ENCODE measurements at regions not wholly inside any gene's neighbourhood (a gene's known extent, or its start where the extent isn't known, plus 50 kb on each side); places are given as distances from the start of the nearest gene placed in this dataset.
A peak's percentile ranks its signal among the peaks of the same experiment; 100 is the strongest.

DNA sequence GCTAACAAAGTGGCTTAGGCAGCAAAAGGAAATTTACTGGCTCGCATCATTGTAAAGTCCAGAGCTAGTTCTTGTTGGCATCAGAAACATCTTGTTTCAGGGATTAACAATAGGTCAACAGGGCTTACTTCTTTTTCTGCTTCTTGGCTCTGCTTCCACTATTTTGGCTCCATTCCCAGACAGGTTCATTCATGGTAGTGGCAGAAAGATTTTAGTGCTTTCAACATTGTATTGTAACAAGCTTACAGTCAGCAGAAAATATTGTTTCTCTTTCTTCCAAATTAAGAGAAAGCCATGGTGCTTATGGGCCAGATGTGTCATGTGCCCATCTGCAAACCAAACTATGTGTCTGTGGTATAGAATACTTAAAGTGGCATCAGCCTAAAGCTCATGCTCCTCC, 315.6 kb downstream of the RAB38 start:
- H3K4me3 ChIP-seq (ENCODE audit: insufficient read depth in 1 of 2, low read depth in 1 of 2, low read length in 2 of 2), result no peak overlapping the region
- H3K18ac ChIP-seq (ENCODE audit: low read depth in 1 of 2, low read length in 2 of 2), result no peak overlapping the region
- no peak overlapping the region for H3K4ac ChIP-seq (ENCODE audit: low read depth in 1 of 2, low read length in 2 of 2)
- H2BK15ac ChIP-seq (ENCODE audit: low read depth, poor library complexity, severe bottlenecking), result no peak overlapping the region
- no peak overlapping the region for H3K23ac ChIP-seq (ENCODE audit: low read length in 2 of 2)
- no peaks in the 10 kb centered on the region for H3K27me3 ChIP-seq (ENCODE audit: control insufficient read depth in 1 of 2, insufficient read depth in 1 of 2, low read length in 2 of 2)
- H3K4me1 ChIP-seq (ENCODE audit: control insufficient read depth, insufficient read depth, low read depth, low read length), result no peaks in the 10 kb centered on the region
- no peaks in the 10 kb centered on the region for H3K9me3 ChIP-seq (ENCODE audit: control insufficient read depth, low read length)
- no peak overlapping the region for H2BK5ac ChIP-seq (ENCODE audit: low read depth, low read length, poor library complexity, severe bottlenecking)
- H3K27ac ChIP-seq (ENCODE audit: low read length, poor library complexity, severe bottlenecking), result no peak overlapping the region
- H3K4me2 ChIP-seq (ENCODE audit: low read length, poor library complexity, severe bottlenecking), result no peak overlapping the region
- H3K9ac ChIP-seq (ENCODE audit: low read length), result no peak overlapping the region
- H4K8ac ChIP-seq (ENCODE audit: low read length), result no peak overlapping the region
- no peak for DNase-seq
- 100% methylated on average over 1 of the region's 1 CpG for WGBS
- no peak overlapping the region for H2BK12ac ChIP-seq (ENCODE audit: low read length in 2 of 2)
- H3K36me3 ChIP-seq (ENCODE audit: control insufficient read depth in 1 of 2, insufficient read depth in 2 of 2, low read depth in 1 of 2, low read length in 2 of 2), result no peaks in the 10 kb centered on the region
- no peak overlapping the region for H2AFZ ChIP-seq (ENCODE audit: low read depth, low read length)
- H2BK120ac ChIP-seq (ENCODE audit: low read depth, low read length), result no peak overlapping the region
- H4K91ac ChIP-seq (ENCODE audit: low read length), result no peak overlapping the region
- no peak overlapping the region for H3K14ac ChIP-seq (ENCODE audit: low read length in 2 of 2)
- no peaks in the 10 kb centered on the region for H3K79me1 ChIP-seq (replicated peaks; ENCODE audit: low read length, poor library complexity, severe bottlenecking)
- no peak overlapping the region for H2AK5ac ChIP-seq (ENCODE audit: low read length, severe bottlenecking)

- Histone ChIP-seq H3K79me1 (replicated peaks; ENCODE audit: low read length, poor library complexity, severe bottlenecking) (no peaks in the 10 kb centered on the region), H3K9ac (ENCODE audit: low read length) (no peak overlapping the region), H3K36me3 (ENCODE audit: control insufficient read depth in 1 of 2, insufficient read depth in 2 of 2, low read depth in 1 of 2, low read length in 2 of 2) (no peaks in the 10 kb centered on the region), H4K91ac (ENCODE audit: low read length) (no peak overlapping the region), H3K4ac (ENCODE audit: low read depth in 1 of 2, low read length in 2 of 2) (no peak overlapping the region), H2AK5ac (ENCODE audit: low read length, severe bottlenecking) (no peak overlapping the region), H2BK120ac (ENCODE audit: low read depth, low read length) (no peak overlapping the region), H3K4me3 (ENCODE audit: insufficient read depth in 1 of 2, low read depth in 1 of 2, low read length in 2 of 2) (no peak overlapping the region), H3K9me3 (ENCODE audit: control insufficient read depth, low read length) (no peaks in the 10 kb centered on the region), H3K27me3 (ENCODE audit: control insufficient read depth in 1 of 2, insufficient read depth in 1 of 2, low read length in 2 of 2) (no peaks in the 10 kb centered on the region), H3K23ac (ENCODE audit: low read length in 2 of 2) (no peak overlapping the region), H4K8ac (ENCODE audit: low read length) (no peak overlapping the region), H3K14ac (ENCODE audit: low read length in 2 of 2) (no peak overlapping the region), H3K27ac (ENCODE audit: low read length, poor library complexity, severe bottlenecking) (no peak overlapping the region), H2AFZ (ENCODE audit: low read depth, low read length) (no peak overlapping the region), H3K18ac (ENCODE audit: low read depth in 1 of 2, low read length in 2 of 2) (no peak overlapping the region), H3K4me1 (ENCODE audit: control insufficient read depth, insufficient read depth, low read depth, low read length) (no peaks in the 10 kb centered on the region), H2BK5ac (ENCODE audit: low read depth, low read length, poor library complexity, severe bottlenecking) (no peak overlapping the region), H2BK12ac (ENCODE audit: low read length in 2 of 2) (no peak overlapping the region), H3K4me2 (ENCODE audit: low read length, poor library complexity, severe bottlenecking) (no peak overlapping the region), H2BK15ac (ENCODE audit: low read depth, poor library complexity, severe bottlenecking) (no peak overlapping the region)
- no peak for DNase-seq
- 90% methylated on average over 1 of the region's 1 CpG for WGBS
These were observed 323.4 kb downstream of the RAB38 start for GRCh38 chr11:87851827-87852226.

GRCh38 chr11:87851234-87851633, 324.0 kb downstream of the RAB38 start:
- no CpG with 5 or more reads among the region's 2 CpGs for WGBS

DNA sequence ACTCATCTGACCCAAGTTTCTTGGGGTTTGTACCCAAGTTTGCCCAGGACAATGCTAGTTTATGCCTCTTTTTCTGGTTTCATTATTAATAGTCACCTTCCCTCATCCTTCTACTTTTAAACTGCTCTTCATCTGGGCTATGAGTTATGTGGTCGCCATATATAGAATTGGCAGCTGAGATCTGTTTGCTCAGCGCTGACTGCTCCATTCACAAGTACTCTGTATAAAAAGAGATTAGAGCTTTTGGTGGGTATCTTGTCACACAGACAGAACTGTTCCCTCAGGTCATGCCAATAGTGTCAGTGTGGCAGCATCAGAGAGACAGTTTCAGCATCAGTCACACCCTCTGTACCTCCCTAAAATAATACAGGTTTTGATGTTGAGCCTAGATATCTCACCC, 326.0 kb downstream of the RAB38 start:
- no peak overlapping the region for H2BK15ac ChIP-seq (ENCODE audit: low read depth, poor library complexity, severe bottlenecking)

More at GRCh38 chr11:87851234-87851633, 324.0 kb downstream of the RAB38 start:
- H3K9ac ChIP-seq (ENCODE audit: low read length), result no peak overlapping the region
- no peak overlapping the region for H2BK120ac ChIP-seq (ENCODE audit: low read depth, low read length)
- H3K23ac ChIP-seq (ENCODE audit: low read length in 2 of 2), result no peak overlapping the region
- no peak overlapping the region for H3K18ac ChIP-seq (ENCODE audit: low read depth in 1 of 2, low read length in 2 of 2)
- H3K79me1 ChIP-seq (replicated peaks; ENCODE audit: low read length, poor library complexity, severe bottlenecking), result no peaks in the 10 kb centered on the region
- no peaks in the 10 kb centered on the region for H3K9me3 ChIP-seq (ENCODE audit: control insufficient read depth, low read length)
- H3K27me3 ChIP-seq (ENCODE audit: control insufficient read depth in 1 of 2, insufficient read depth in 1 of 2, low read length in 2 of 2), result no peaks in the 10 kb centered on the region
- no peak overlapping the region for H2BK15ac ChIP-seq (ENCODE audit: low read depth, poor library complexity, severe bottlenecking)
- H3K4me2 ChIP-seq (ENCODE audit: low read length, poor library complexity, severe bottlenecking), result no peak overlapping the region
- H3K27ac ChIP-seq (ENCODE audit: low read length, poor library complexity, severe bottlenecking), result no peak overlapping the region
- no peak overlapping the region for H3K4ac ChIP-seq (ENCODE audit: low read depth in 1 of 2, low read length in 2 of 2)
- no peak overlapping the region for H2AK5ac ChIP-seq (ENCODE audit: low read length, severe bottlenecking)
- no peak overlapping the region for H2AFZ ChIP-seq (ENCODE audit: low read depth, low read length)
- H4K91ac ChIP-seq (ENCODE audit: low read length), result no peak overlapping the region
- no peak overlapping the region for H2BK5ac ChIP-seq (ENCODE audit: low read depth, low read length, poor library complexity, severe bottlenecking)
- H3K14ac ChIP-seq (ENCODE audit: low read length in 2 of 2), result no peak overlapping the region
- no peaks in the 10 kb centered on the region for H3K4me1 ChIP-seq (ENCODE audit: control insufficient read depth, insufficient read depth, low read depth, low read length)
- DNase-seq, result peak; percentile 76
- no peak overlapping the region for H4K8ac ChIP-seq (ENCODE audit: low read length)
- H3K4me3 ChIP-seq (ENCODE audit: insufficient read depth in 1 of 2, low read depth in 1 of 2, low read length in 2 of 2), result no peak overlapping the region
- H2BK12ac ChIP-seq (ENCODE audit: low read length in 2 of 2), result no peak overlapping the region
- no peaks in the 10 kb centered on the region for H3K36me3 ChIP-seq (ENCODE audit: control insufficient read depth in 1 of 2, insufficient read depth in 2 of 2, low read depth in 1 of 2, low read length in 2 of 2)

More for the DNA sequence above, 326.0 kb downstream of the RAB38 start:
- H3K4me1 ChIP-seq (ENCODE audit: control insufficient read depth, insufficient read depth, low read depth, low read length), result no peaks in the 10 kb centered on the region
- WGBS, result 100% methylated on average over 1 of the region's 2 CpGs
- H3K4ac ChIP-seq (ENCODE audit: low read depth in 1 of 2, low read length in 2 of 2), result no peak overlapping the region
- no peak overlapping the region for H3K4me3 ChIP-seq (ENCODE audit: insufficient read depth in 1 of 2, low read depth in 1 of 2, low read length in 2 of 2)
- H2BK5ac ChIP-seq (ENCODE audit: low read depth, low read length, poor library complexity, severe bottlenecking), result no peak overlapping the region
- H3K23ac ChIP-seq (ENCODE audit: low read length in 2 of 2), result no peak overlapping the region
- H4K8ac ChIP-seq (ENCODE audit: low read length), result no peak overlapping the region
- DNase-seq, result no peak
- H2AFZ ChIP-seq (ENCODE audit: low read depth, low read length), result no peak overlapping the region
- no peaks in the 10 kb centered on the region for H3K9me3 ChIP-seq (ENCODE audit: control insufficient read depth, low read length)
- no peak overlapping the region for H3K9ac ChIP-seq (ENCODE audit: low read length)
- no peak overlapping the region for H2BK12ac ChIP-seq (ENCODE audit: low read length in 2 of 2)
- H3K27me3 ChIP-seq (ENCODE audit: control insufficient read depth in 1 of 2, insufficient read depth in 1 of 2, low read length in 2 of 2), result no peaks in the 10 kb centered on the region
- H4K91ac ChIP-seq (ENCODE audit: low read length), result no peak overlapping the region
- H3K14ac ChIP-seq (ENCODE audit: low read length in 2 of 2), result no peak overlapping the region
- H3K36me3 ChIP-seq (ENCODE audit: control insufficient read depth in 1 of 2, insufficient read depth in 2 of 2, low read depth in 1 of 2, low read length in 2 of 2), result no peaks in the 10 kb centered on the region
- H3K18ac ChIP-seq (ENCODE audit: low read depth in 1 of 2, low read length in 2 of 2), result no peak overlapping the region
- no peak overlapping the region for H3K4me2 ChIP-seq (ENCODE audit: low read length, poor library complexity, severe bottlenecking)
- H3K79me1 ChIP-seq (replicated peaks; ENCODE audit: low read length, poor library complexity, severe bottlenecking), result no peaks in the 10 kb centered on the region
- no peak overlapping the region for H2BK120ac ChIP-seq (ENCODE audit: low read depth, low read length)
- no peak overlapping the region for H3K27ac ChIP-seq (ENCODE audit: low read length, poor library complexity, severe bottlenecking)
- H2AK5ac ChIP-seq (ENCODE audit: low read length, severe bottlenecking), result no peak overlapping the region
